ENCODE measurements at regions not wholly inside any gene's neighbourhood (a gene's known extent, or its start where the extent isn't known, plus 50 kb on each side); places are given as distances from the start of the nearest gene placed in this dataset.

DNA sequence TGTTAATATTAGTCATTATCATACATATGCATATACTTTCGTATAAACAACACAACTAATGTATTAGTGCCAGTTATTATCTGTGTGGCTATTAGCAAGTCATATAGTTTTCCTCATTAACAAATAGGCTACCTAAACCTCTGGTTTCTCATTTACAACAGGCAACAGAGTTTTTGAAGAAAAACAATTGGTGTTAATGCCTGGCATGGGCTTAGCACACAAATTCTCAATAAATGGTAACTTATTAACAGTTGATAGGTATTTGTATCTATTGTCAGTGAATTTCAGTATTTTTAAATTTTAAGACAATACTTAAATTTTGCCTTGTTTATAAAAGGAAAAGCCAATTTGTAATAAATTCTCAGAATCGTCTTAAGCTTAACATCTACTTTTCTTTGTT is 182.5 kb downstream of the PMAIP1 start (continued):
- TF ChIP-seq IRF3 (IDR thresholded peaks at IDR 0.05): no peak
- no peak for TF ChIP-seq ZSCAN29 (IDR thresholded peaks at IDR 0.05)
- no peak for TF ChIP-seq ZBED1 (IDR thresholded peaks at IDR 0.05; ENCODE audit: borderline replicate concordance)
- TF ChIP-seq SIX5 (IDR thresholded peaks at IDR 0.05; ENCODE audit: low read depth, low read length, severe bottlenecking): no peak

GRCh38 chr18:60075477-60075876 is 175.7 kb downstream of the PMAIP1 start:
- no peak overlapping the region for H3K9ac ChIP-seq (ENCODE audit: control insufficient read depth, insufficient read depth, low read length)
- H3K36me3 ChIP-seq (ENCODE audit: control insufficient read depth in 2 of 2, insufficient read depth in 2 of 2, low read length in 1 of 2): no peaks in the 10 kb centered on the region
- intact Hi-C loops (cut with micrococcal nuclease; ENCODE audit: unreplicated experiment) (no loop called here), in situ Hi-C loops (cut with MboI) (no loop called here)
- no peaks in the 10 kb centered on the region for H3K4me1 ChIP-seq (ENCODE audit: control insufficient read depth, insufficient read depth, low read length)
- H2AFZ ChIP-seq (ENCODE audit: control insufficient read depth, low read depth, low read length): no peak overlapping the region
- POLR2A ChIA-PET: no interaction called here
- BruUV-seq (replicated peaks): no TSS peak
- RAD21 ChIA-PET (ENCODE audit: unreplicated experiment): no interaction called here
- TF ChIP-seq, protein P1, sequence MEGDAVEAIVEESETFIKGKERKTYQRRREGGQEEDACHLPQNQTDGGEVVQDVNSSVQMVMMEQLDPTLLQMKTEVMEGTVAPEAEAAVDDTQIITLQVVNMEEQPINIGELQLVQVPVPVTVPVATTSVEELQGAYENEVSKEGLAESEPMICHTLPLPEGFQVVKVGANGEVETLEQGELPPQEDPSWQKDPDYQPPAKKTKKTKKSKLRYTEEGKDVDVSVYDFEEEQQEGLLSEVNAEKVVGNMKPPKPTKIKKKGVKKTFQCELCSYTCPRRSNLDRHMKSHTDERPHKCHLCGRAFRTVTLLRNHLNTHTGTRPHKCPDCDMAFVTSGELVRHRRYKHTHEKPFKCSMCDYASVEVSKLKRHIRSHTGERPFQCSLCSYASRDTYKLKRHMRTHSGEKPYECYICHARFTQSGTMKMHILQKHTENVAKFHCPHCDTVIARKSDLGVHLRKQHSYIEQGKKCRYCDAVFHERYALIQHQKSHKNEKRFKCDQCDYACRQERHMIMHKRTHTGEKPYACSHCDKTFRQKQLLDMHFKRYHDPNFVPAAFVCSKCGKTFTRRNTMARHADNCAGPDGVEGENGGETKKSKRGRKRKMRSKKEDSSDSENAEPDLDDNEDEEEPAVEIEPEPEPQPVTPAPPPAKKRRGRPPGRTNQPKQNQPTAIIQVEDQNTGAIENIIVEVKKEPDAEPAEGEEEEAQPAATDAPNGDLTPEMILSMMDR (IDR thresholded peaks at IDR 0.05 in 2 of 3, conservative IDR thresholded peaks at IDR 0.05 in 1 of 3; ENCODE audit: control insufficient read depth in 2 of 3, extremely low read depth in 1 of 3, insufficient read depth in 1 of 3, low read depth in 3 of 3, low read length in 3 of 3): 0 out of 6 replicates have a peak, but pooled peaks of 1 of the 3 experiments have one; percentile 15
- no peak for TF ChIP-seq JUNB (IDR thresholded peaks at IDR 0.05)
- H4K20me1 ChIP-seq (ENCODE audit: control insufficient read depth, insufficient read depth): no peaks in the 10 kb centered on the region
- FAIRE-seq: no peak
- no peak overlapping the region for H3K4me2 ChIP-seq (ENCODE audit: control insufficient read depth, insufficient read depth)
- no peaks in the 10 kb centered on the region for H3K27me3 ChIP-seq (replicated peaks in 1 of 2; ENCODE audit: control insufficient read depth in 2 of 2, insufficient read depth in 2 of 2, low read length in 1 of 2)
- WGBS (ENCODE audit: insufficient coverage, insufficient replicate concordance, low lambda C conversion rate, missing lambda C conversion rate): 54% methylated on average over 3 of the region's 3 CpGs
- H3K79me2 ChIP-seq (ENCODE audit: control insufficient read depth, insufficient read depth, low read length): no peaks in the 10 kb centered on the region
- H3K27ac ChIP-seq (ENCODE audit: control insufficient read depth, insufficient read depth): no peak overlapping the region
- no peak for DNase-seq (ENCODE audit: low read depth, low spot score)
- no peak overlapping the region for H3K4me3 ChIP-seq
- CTCF ChIA-PET: no interaction called here
- no peaks in the 10 kb centered on the region; the same call in 2 of the 3 replicates for H3K9me3 ChIP-seq (replicated peaks; ENCODE audit: control insufficient read depth, insufficient read depth, low read length)
- ATAC-seq: no peak
- SMC1A ChIA-PET (ENCODE audit: uncharacterized antibody, unreplicated experiment): interaction anchor here (1.0 to 1.1 kb wide), 2 partner anchors 11 to 251 kb away, joined by 3 read pairs; no protein-coding TSS in a partner anchor

All from GM12878 (cell line).